ENCODE measurements at regions not wholly inside any gene's neighbourhood (a gene's known extent, or its start where the extent isn't known, plus 50 kb on each side); places are given as distances from the start of the nearest gene placed in this dataset.

GRCh38 chr14:71492346-71492745, 439.9 kb upstream of the RGS6 start:
- Histone ChIP-seq H3K4me2 (ENCODE audit: insufficient read depth, low read length) (no peak overlapping the region), H3K9me1 (replicated peaks; ENCODE audit: control insufficient read depth, extremely low read depth, insufficient read depth, low read length) (no peaks in the 10 kb centered on the region), H3K9ac (replicated peaks; ENCODE audit: extremely low read depth, insufficient read depth, low read length) (no peak overlapping the region), H3K79me2 (ENCODE audit: control insufficient read depth, insufficient read depth, low read length) (no peaks in the 10 kb centered on the region), H3K9me3 (replicated peaks; ENCODE audit: control insufficient read depth, insufficient read depth, low read length) (no peaks in the 10 kb centered on the region), H2AFZ (ENCODE audit: low read depth, low read length) (no peak overlapping the region), H3K27ac (ENCODE audit: insufficient read depth, low read depth, low read length) (no peak overlapping the region), H3K4me3 (replicated peaks in 1 of 3; ENCODE audit: insufficient read depth in 1 of 3, low read depth in 1 of 3, low read length in 3 of 3) (no peak overlapping the region), H3K36me3 (ENCODE audit: control insufficient read depth in 2 of 2, extremely low read depth in 1 of 2, insufficient read depth in 2 of 2, low read length in 2 of 2) (no peaks in the 10 kb centered on the region), H3K4me1 (ENCODE audit: control insufficient read depth, extremely low read depth, insufficient read depth, low read length) (no peaks in the 10 kb centered on the region), H3K27me3 (ENCODE audit: control insufficient read depth in 2 of 2, insufficient read depth in 2 of 2, low read length in 2 of 2) (no peaks in the 10 kb centered on the region), H4K20me1 (replicated peaks; ENCODE audit: control insufficient read depth, extremely low read depth, insufficient read depth, low read length) (no peaks in the 10 kb centered on the region)
- intact Hi-C loops (cut with micrococcal nuclease) (no loop called here), dilution Hi-C loops (cut with MboI; ENCODE audit: extremely low pct_ligation_motif_present, low sequenced_read_pairs) (no loop called here)
- no peak for DNase-seq (ENCODE audit: low read depth, low spot score)
- no peak for FAIRE-seq
- no peak for TF ChIP-seq POLR2AphosphoS5 (IDR thresholded peaks at IDR 0.05; ENCODE audit: insufficient read depth, low read depth, low read length)
- TF ChIP-seq CTCF (IDR thresholded peaks at IDR 0.05; ENCODE audit: extremely low read depth in 1 of 2, insufficient read depth in 1 of 2, low read depth in 1 of 2, low read length in 2 of 2) = no peak
- no peak for TF ChIP-seq FOS (IDR thresholded peaks at IDR 0.05; ENCODE audit: borderline replicate concordance, insufficient read depth, low read length)
- TF ChIP-seq MYC (IDR thresholded peaks at IDR 0.05; ENCODE audit: low read depth, low read length) = no peak
- TF ChIP-seq POLR2A (IDR thresholded peaks at IDR 0.05; ENCODE audit: low read depth, low read length) = no peak
- TF ChIP-seq, protein P1, sequence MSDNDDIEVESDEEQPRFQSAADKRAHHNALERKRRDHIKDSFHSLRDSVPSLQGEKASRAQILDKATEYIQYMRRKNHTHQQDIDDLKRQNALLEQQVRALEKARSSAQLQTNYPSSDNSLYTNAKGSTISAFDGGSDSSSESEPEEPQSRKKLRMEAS (IDR thresholded peaks at IDR 0.05; ENCODE audit: insufficient read depth, insufficient read length) = no peak
- no peak for TF ChIP-seq EZH2 (IDR thresholded peaks at IDR 0.05; ENCODE audit: borderline replicate concordance, low read depth, low read length, severe bottlenecking)
- no peak for TF ChIP-seq JUN (IDR thresholded peaks at IDR 0.05; ENCODE audit: borderline replicate concordance, insufficient read depth, insufficient read length, low read depth)
- TF ChIP-seq GATA2 (IDR thresholded peaks at IDR 0.05; ENCODE audit: insufficient read depth, insufficient read length, low read depth, low read length) = no peak
- no TSS peak for BruUV-seq (replicated peaks)
- ChIA-PET POLR2A (interaction anchor here (0.7 kb wide), 1 partner anchor 43 kb away, joined by 3 read pairs; no protein-coding TSS in a partner anchor), CTCF (interaction anchor here (1.4 kb wide), 1 partner anchor 11 kb away, joined by 4 read pairs; no protein-coding TSS in a partner anchor)
